RKO (cell line): ENCODE measurements at regions not wholly inside any gene's neighbourhood (a gene's known extent, or its start where the extent isn't known, plus 50 kb on each side); places are given as distances from the start of the nearest gene placed in this dataset.
A peak's percentile ranks its signal among the peaks of the same experiment; 100 is the strongest.

Experiments used
- DNase-seq: peaks from one replicate; pipeline ENCODE4 v3.0.0-alpha.2; 2016; ENCODE audit warnings: low spot score

- no peak for DNase-seq
Measured at GRCh38 chr7:25395976-25396375, 167.7 kb upstream of the NPVF start.

GRCh38 chr7:25396668-25397067, 168.4 kb upstream of the NPVF start:
- DNase-seq, result no peak

- DNase-seq, result no peak
Measured at GRCh38 chr7:25398418-25398817, 170.1 kb upstream of the NPVF start.

- DNase-seq, result no peak
Measured at GRCh38 chr7:25399000-25399750, 170.9 kb upstream of the NPVF start.

GRCh38 chr7:25402532-25402931, 174.2 kb upstream of the NPVF start:
- DNase-seq, result peak; percentile 70

- DNase-seq, result no peak
Measured at GRCh38 chr7:25405736-25406135, 177.4 kb upstream of the NPVF start.

- no peak for DNase-seq
Measured at GRCh38 chr7:25407053-25407452, 178.8 kb upstream of the NPVF start.

- no peak for DNase-seq
Measured at GRCh38 chr7:25408012-25408687, 179.9 kb upstream of the NPVF start.

- no peak for DNase-seq
Measured at GRCh38 chr7:25408876-25409275, 180.6 kb upstream of the NPVF start.

GRCh38 chr7:25409897-25410636, 181.8 kb upstream of the NPVF start:
- no peak for DNase-seq

- DNase-seq, result no peak
Measured at GRCh38 chr7:25420771-25421170, 192.5 kb upstream of the NPVF start.

GRCh38 chr7:25424113-25424512, 195.8 kb upstream of the NPVF start:
- no peak for DNase-seq

GRCh38 chr7:25424855-25425254, 196.6 kb upstream of the NPVF start:
- no peak for DNase-seq

- DNase-seq, result no peak
Measured at GRCh38 chr7:25427721-25428120, 199.4 kb upstream of the NPVF start.

GRCh38 chr7:25429731-25430130, 201.4 kb upstream of the NPVF start:
- no peak for DNase-seq

- DNase-seq, result no peak
Measured at GRCh38 chr7:25430200-25430931, 202.1 kb upstream of the NPVF start.

- DNase-seq, result no peak
Measured at GRCh38 chr7:25431956-25432450, 203.7 kb upstream of the NPVF start.

GRCh38 chr7:25432807-25433206, 204.5 kb upstream of the NPVF start:
- no peak for DNase-seq

GRCh38 chr7:25436413-25436812, 208.1 kb upstream of the NPVF start:
- no peak for DNase-seq

GRCh38 chr7:25437308-25437707, 209.0 kb upstream of the NPVF start:
- no peak for DNase-seq

- no peak for DNase-seq
Measured at GRCh38 chr7:25444991-25445390, 216.7 kb upstream of the NPVF start.

GRCh38 chr7:25448301-25448700, 220.0 kb upstream of the NPVF start:
- DNase-seq, result no peak
